ENCODE measurements at regions not wholly inside any gene's neighbourhood (a gene's known extent, or its start where the extent isn't known, plus 50 kb on each side); places are given as distances from the start of the nearest gene placed in this dataset.

DNA sequence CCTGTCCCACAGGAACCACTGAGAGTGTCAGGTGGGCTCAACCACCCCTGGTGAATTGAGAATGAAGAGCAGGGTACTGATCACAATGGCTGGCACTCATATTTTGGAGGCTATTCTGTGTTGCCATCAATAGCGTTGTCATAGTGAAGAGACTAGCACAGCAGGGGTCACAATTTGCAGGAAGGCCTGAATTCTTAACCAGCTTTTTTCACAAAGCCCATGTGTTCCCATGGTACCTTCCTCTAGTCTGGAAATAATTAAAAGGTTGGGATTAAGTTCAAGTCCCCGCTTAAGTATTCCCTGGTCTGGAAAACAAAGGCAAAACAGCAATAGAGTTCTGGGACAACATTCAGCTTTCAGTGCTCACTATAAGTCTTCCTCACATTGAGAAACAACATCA, 1051.7 kb downstream of the C4orf33 start:
- Histone ChIP-seq H3K36me3 (no peaks in the 10 kb centered on the region), H3K4me3 (no peak overlapping the region), H3K9me3 (no peaks in the 10 kb centered on the region), H3K27ac (replicated peaks in 1 of 4) (no peak overlapping the region), H3K27me3 (no peaks in the 10 kb centered on the region), H3K4me1 (no peaks in the 10 kb centered on the region)
- no peak for DNase-seq (ENCODE audit: extremely low spot score)
- intact Hi-C loops (cut with DNase I), result no loop called here
- WGBS, result 79% methylated on average over 2 of the region's 2 CpGs
- TF ChIP-seq POLR2A (IDR thresholded peaks at IDR 0.05; ENCODE audit: low read depth), result no peak
- TF ChIP-seq, protein P1, sequence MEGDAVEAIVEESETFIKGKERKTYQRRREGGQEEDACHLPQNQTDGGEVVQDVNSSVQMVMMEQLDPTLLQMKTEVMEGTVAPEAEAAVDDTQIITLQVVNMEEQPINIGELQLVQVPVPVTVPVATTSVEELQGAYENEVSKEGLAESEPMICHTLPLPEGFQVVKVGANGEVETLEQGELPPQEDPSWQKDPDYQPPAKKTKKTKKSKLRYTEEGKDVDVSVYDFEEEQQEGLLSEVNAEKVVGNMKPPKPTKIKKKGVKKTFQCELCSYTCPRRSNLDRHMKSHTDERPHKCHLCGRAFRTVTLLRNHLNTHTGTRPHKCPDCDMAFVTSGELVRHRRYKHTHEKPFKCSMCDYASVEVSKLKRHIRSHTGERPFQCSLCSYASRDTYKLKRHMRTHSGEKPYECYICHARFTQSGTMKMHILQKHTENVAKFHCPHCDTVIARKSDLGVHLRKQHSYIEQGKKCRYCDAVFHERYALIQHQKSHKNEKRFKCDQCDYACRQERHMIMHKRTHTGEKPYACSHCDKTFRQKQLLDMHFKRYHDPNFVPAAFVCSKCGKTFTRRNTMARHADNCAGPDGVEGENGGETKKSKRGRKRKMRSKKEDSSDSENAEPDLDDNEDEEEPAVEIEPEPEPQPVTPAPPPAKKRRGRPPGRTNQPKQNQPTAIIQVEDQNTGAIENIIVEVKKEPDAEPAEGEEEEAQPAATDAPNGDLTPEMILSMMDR (IDR thresholded peaks at IDR 0.05), result no peak
- TF ChIP-seq POLR2AphosphoS5 (IDR thresholded peaks at IDR 0.05), result no peak
- TF ChIP-seq EP300 (IDR thresholded peaks at IDR 0.05), result no peak

DNA sequence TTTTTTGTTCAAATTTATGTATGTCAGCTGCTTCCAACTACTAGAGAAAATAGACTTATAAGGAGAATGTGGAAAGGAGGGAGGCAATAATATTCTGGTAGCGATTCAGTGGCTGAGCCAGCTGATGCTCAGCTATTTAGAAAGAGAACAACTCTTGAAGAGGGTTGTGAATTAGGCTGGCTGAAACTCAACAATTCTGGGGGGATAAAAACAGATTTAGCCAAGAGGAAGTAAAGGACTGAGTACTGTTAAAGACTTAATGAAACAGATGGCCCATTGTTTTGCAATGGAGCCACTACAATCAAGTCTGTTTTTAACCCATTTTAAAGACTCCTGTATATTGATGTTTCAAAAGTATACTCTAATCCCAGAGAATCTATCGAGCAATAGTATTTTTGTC, 1058.9 kb downstream of the C4orf33 start:
- WGBS, result 85% methylated on average over 2 of the region's 2 CpGs
- intact Hi-C loops (cut with DNase I), result no loop called here
- H3K4me1 ChIP-seq, result no peaks in the 10 kb centered on the region

DNA sequence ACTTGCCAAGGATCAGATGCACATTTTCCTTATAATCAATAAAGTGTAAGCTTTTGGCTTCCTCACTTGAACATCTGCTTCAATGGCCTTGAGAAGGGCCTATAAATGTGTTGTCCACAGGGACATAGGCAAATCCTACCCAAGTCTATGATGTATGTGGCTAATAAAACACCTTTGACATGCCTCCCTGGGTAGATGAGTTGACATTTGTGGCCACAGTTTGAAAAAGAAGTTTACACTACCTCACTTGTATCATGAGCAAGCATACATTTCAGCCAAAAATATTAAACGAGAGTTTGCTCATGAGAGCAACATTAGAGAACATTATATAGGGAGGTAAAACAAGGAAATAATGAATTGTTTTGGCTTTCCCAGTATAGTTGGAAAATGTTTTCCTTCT, 1067.7 kb downstream of the C4orf33 start:
- intact Hi-C loops (cut with DNase I), result no loop called here
- TF ChIP-seq EP300 (IDR thresholded peaks at IDR 0.05) (no peak), POLR2AphosphoS5 (IDR thresholded peaks at IDR 0.05) (no peak)
- TF ChIP-seq, protein P1 (IDR thresholded peaks at IDR 0.05), result no peak
- no peak for DNase-seq (ENCODE audit: extremely low spot score)
- Histone ChIP-seq H3K4me1 (no peaks in the 10 kb centered on the region), H3K27me3 (no peaks in the 10 kb centered on the region), H3K36me3 (no peaks in the 10 kb centered on the region), H3K9me3 (no peaks in the 10 kb centered on the region), H3K4me3 (no peak overlapping the region), H3K27ac (replicated peaks in 1 of 4) (no peak overlapping the region)
- 82% methylated on average over 1 of the region's 1 CpG for WGBS

More for the DNA sequence above, 1058.9 kb downstream of the C4orf33 start:
- DNase-seq (ENCODE audit: extremely low spot score), result no peak
- H3K4me3 ChIP-seq, result no peak overlapping the region
- no peaks in the 10 kb centered on the region for H3K36me3 ChIP-seq
- no peaks in the 10 kb centered on the region for H3K27me3 ChIP-seq
- H3K27ac ChIP-seq (replicated peaks in 1 of 4), result no peak overlapping the region
- TF ChIP-seq POLR2A (IDR thresholded peaks at IDR 0.05; ENCODE audit: low read depth) (no peak), EP300 (IDR thresholded peaks at IDR 0.05) (no peak), POLR2AphosphoS5 (IDR thresholded peaks at IDR 0.05) (no peak)
- TF ChIP-seq, protein P1 (IDR thresholded peaks at IDR 0.05), result no peak
- no peaks in the 10 kb centered on the region for H3K9me3 ChIP-seq

DNA sequence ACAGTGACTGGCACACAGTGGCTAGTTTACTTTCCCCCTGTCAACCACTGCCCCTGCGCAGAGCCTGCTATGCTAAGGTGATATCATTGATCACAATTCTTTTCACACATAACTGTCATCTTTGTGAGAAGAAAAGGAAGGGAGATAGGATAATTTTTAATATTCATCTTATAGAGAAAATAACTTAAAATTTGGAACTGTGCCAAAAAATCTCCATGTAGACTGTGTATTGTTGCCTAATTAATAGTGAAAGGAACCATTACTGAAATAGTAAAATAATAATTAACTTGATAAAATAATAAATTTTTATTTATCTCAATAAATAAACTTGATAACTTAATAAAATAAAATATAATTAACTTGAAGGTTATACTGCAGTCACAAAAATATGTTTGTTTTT, 1069.4 kb downstream of the C4orf33 start:
- H3K4me3 ChIP-seq, result no peak overlapping the region
- TF ChIP-seq EP300 (IDR thresholded peaks at IDR 0.05) (no peak), POLR2AphosphoS5 (IDR thresholded peaks at IDR 0.05) (no peak), POLR2A (IDR thresholded peaks at IDR 0.05; ENCODE audit: low read depth) (no peak)
- TF ChIP-seq, protein P1 (IDR thresholded peaks at IDR 0.05), result no peak
- H3K36me3 ChIP-seq, result no peaks in the 10 kb centered on the region
- intact Hi-C loops (cut with DNase I), result no loop called here
- H3K9me3 ChIP-seq, result no peaks in the 10 kb centered on the region
- WGBS, result 97% methylated on average over 1 of the region's 1 CpG
- H3K27ac ChIP-seq (replicated peaks in 1 of 4), result no peak overlapping the region
- DNase-seq (ENCODE audit: extremely low spot score), result no peak
- no peaks in the 10 kb centered on the region for H3K4me1 ChIP-seq
- no peaks in the 10 kb centered on the region for H3K27me3 ChIP-seq

DNA sequence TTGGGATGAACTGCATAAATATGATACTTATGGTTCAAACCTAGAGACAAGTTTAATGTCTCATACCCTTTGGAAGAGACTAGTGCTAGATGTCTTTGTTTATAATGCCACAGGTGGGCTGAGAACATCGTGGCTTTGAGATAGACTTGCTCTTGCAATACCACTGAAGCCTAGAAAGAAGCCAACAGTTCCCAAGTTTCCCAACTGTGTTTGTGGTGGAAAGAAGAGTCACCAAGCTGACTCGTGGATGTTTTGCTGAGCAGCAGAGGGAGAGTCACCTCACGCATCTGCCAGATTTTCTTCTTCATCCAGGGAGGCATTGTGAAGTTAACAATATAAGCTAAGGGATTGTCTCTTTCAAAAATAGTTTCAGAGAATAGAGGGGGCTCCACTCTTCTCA, 1076.2 kb downstream of the C4orf33 start:
- Histone ChIP-seq H3K27me3 (no peaks in the 10 kb centered on the region), H3K4me1 (no peaks in the 10 kb centered on the region), H3K27ac (replicated peaks in 1 of 4) (no peak overlapping the region), H3K9me3 (no peaks in the 10 kb centered on the region), H3K4me3 (no peak overlapping the region), H3K36me3 (no peaks in the 10 kb centered on the region)
- WGBS, result 59% methylated on average over 3 of the region's 3 CpGs
- DNase-seq (ENCODE audit: extremely low spot score), result no peak
- intact Hi-C loops (cut with DNase I), result no loop called here
- TF ChIP-seq POLR2A (IDR thresholded peaks at IDR 0.05; ENCODE audit: low read depth) (no peak), POLR2AphosphoS5 (IDR thresholded peaks at IDR 0.05) (no peak), EP300 (IDR thresholded peaks at IDR 0.05) (no peak)
- TF ChIP-seq, protein P1 (IDR thresholded peaks at IDR 0.05), result no peak
